ENCODE measurements at regions not wholly inside any gene's neighbourhood (a gene's known extent, or its start where the extent isn't known, plus 50 kb on each side); places are given as distances from the start of the nearest gene placed in this dataset.

DNA sequence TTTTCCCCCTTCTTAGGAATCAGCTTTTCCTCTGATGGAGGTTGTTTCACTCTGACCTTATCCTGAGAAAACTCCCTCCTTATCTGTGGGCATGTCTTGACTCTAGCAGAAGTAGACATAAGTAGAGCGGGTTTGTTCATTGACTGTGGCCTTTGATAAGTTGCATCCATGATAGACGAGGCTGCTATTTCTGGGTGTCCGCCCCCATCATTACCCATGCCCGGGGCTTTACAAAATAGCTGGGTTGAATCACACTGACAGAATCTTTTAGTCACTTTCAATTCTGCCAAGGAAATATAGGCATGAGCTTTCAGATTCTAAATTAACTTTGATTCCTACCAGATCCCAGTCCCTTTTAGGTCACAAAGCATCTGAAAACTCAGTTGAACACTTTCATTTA, 223.8 kb downstream of the SEC61B start:
- TF ChIP-seq CTCF (IDR thresholded peaks at IDR 0.05) (no peak), POLR2A (IDR thresholded peaks at IDR 0.05) (no peak)
